Activated T-helper 2 cell treated with anti-CD3 and anti-CD28 coated beads, Interferon-gamma antibody, Interleukin-2, Interleukin-4, amounts not matched to agents 10 μg/mL and 5 μg/mL and 100 μg/mL, durations not matched to agents 14 hours and 24 hours and 36 hours (primary cell): ENCODE measurements at regions not wholly inside any gene's neighbourhood (a gene's known extent, or its start where the extent isn't known, plus 50 kb on each side); places are given as distances from the start of the nearest gene placed in this dataset.
"Not testable (repeated sequence)": the region's sequence is repeated elsewhere in the genome, so short reads cannot be mapped to it uniquely, and the experiment has no call there.

Source experiments
- DNase-seq: peaks from one replicate; pipeline ENCODE4 v3.0.0; 2021; ENCODE audit warnings: low spot score
- H3K27ac Mint-ChIP-seq: one replicate; pipeline ENCODE4 v1.8.0; 2021; ENCODE audit warnings: mixed read lengths
- H3K27me3 Mint-ChIP-seq: one replicate; pipeline ENCODE4 v1.8.0; 2021; ENCODE audit warnings: low read depth, mixed read lengths
- H3K36me3 Mint-ChIP-seq: one replicate; pipeline ENCODE4 v1.8.0; 2021; ENCODE audit warnings: low read depth, mixed read lengths
- H3K4me1 Mint-ChIP-seq: one replicate; pipeline ENCODE4 v1.8.0; 2021; ENCODE audit warnings: low read depth, mixed read lengths
- H3K4me3 Mint-ChIP-seq: one replicate; pipeline ENCODE4 v1.8.0; 2021; ENCODE audit warnings: low read depth, mild to moderate bottlenecking, moderate library complexity, mixed read lengths
- H3K9me3 Mint-ChIP-seq: one replicate; pipeline ENCODE4 v1.8.0; 2021; ENCODE audit warnings: mixed read lengths
- intact Hi-C: fragments of 100-400 bp; cut with micrococcal nuclease; formaldehyde crosslinking; loops from one replicate; pipeline ENCODE4 v1.15.1; 2023

GRCh38 chr14:43316427-43316826, 1190.7 kb downstream of the FSCB start:
- peaks cover 31% of the 10 kb centered on the region for H3K9me3 Mint-ChIP-seq
- H3K4me1 Mint-ChIP-seq = no peaks in the 10 kb centered on the region
- no peak for DNase-seq
- H3K27ac Mint-ChIP-seq = no peak overlapping the region
- H3K27me3 Mint-ChIP-seq = no peaks in the 10 kb centered on the region
- H3K4me3 Mint-ChIP-seq = no peak overlapping the region
- intact Hi-C loops = no loop called here
- no peaks in the 10 kb centered on the region for H3K36me3 Mint-ChIP-seq

GRCh38 chr14:43313719-43314118, 1193.4 kb downstream of the FSCB start:
- H3K27me3 Mint-ChIP-seq = no peaks in the 10 kb centered on the region
- H3K9me3 Mint-ChIP-seq = peaks cover 34% of the 10 kb centered on the region

GRCh38 chr14:43308421-43309110, 1198.5 kb downstream of the FSCB start:
- Mint-ChIP-seq H3K36me3 (no peaks in the 10 kb centered on the region), H3K4me1 (no peaks in the 10 kb centered on the region)
- intact Hi-C loops = no loop called here

More at GRCh38 chr14:43313719-43314118, 1193.4 kb downstream of the FSCB start:
- Mint-ChIP-seq H3K27ac (no peak overlapping the region), H3K36me3 (no peaks in the 10 kb centered on the region), H3K4me1 (no peaks in the 10 kb centered on the region), H3K4me3 (no peak overlapping the region)
- intact Hi-C loops = no loop called here
- DNase-seq = no peak

GRCh38 chr14:43307836-43308235, 1199.2 kb downstream of the FSCB start:
- no peak overlapping the region for H3K27ac Mint-ChIP-seq
- DNase-seq = no peak
- H3K36me3 Mint-ChIP-seq = no peaks in the 10 kb centered on the region
- no peaks in the 10 kb centered on the region for H3K27me3 Mint-ChIP-seq
- intact Hi-C loops = no loop called here
- no peak overlapping the region for H3K4me3 Mint-ChIP-seq
- H3K4me1 Mint-ChIP-seq = no peaks in the 10 kb centered on the region
- peaks cover 42% of the 10 kb centered on the region for H3K9me3 Mint-ChIP-seq

More at GRCh38 chr14:43308421-43309110, 1198.5 kb downstream of the FSCB start:
- Mint-ChIP-seq H3K27ac (no peak overlapping the region), H3K4me3 (no peak overlapping the region), H3K9me3 (peaks cover 43% of the 10 kb centered on the region), H3K27me3 (no peaks in the 10 kb centered on the region)
- DNase-seq = no peak

- Mint-ChIP-seq H3K27ac (no peak overlapping the region), H3K27me3 (no peaks in the 10 kb centered on the region), H3K36me3 (no peaks in the 10 kb centered on the region), H3K4me3 (no peak overlapping the region), H3K9me3 (peaks cover 30% of the 10 kb centered on the region), H3K4me1 (no peaks in the 10 kb centered on the region)
- intact Hi-C loops = no loop called here
- DNase-seq = no peak
These were observed 1201.0 kb downstream of the FSCB start for GRCh38 chr14:43306053-43306452.

- no peak for DNase-seq
- Mint-ChIP-seq H3K4me3 (no peak overlapping the region), H3K27ac (no peak overlapping the region), H3K4me1 (no peaks in the 10 kb centered on the region), H3K9me3 (peaks cover 30% of the 10 kb centered on the region), H3K27me3 (no peaks in the 10 kb centered on the region), H3K36me3 (no peaks in the 10 kb centered on the region)
- intact Hi-C loops = no loop called here
These were observed 1209.3 kb downstream of the FSCB start for GRCh38 chr14:43297794-43298193.

GRCh38 chr14:43296061-43296460, 1211.0 kb downstream of the FSCB start:
- not testable (repeated sequence) for H3K36me3 Mint-ChIP-seq

GRCh38 chr14:43285575-43285974, 1221.5 kb downstream of the FSCB start:
- H3K27ac Mint-ChIP-seq = no peak overlapping the region
- DNase-seq = no peak
- peaks cover 49% of the 10 kb centered on the region for H3K9me3 Mint-ChIP-seq
- intact Hi-C loops = no loop called here
- no peaks in the 10 kb centered on the region for H3K4me1 Mint-ChIP-seq
- H3K27me3 Mint-ChIP-seq = no peaks in the 10 kb centered on the region
- no peaks in the 10 kb centered on the region for H3K36me3 Mint-ChIP-seq
- H3K4me3 Mint-ChIP-seq = no peak overlapping the region

More at GRCh38 chr14:43296061-43296460, 1211.0 kb downstream of the FSCB start:
- H3K27ac Mint-ChIP-seq, DNase-seq, H3K4me1 Mint-ChIP-seq, H3K27me3 Mint-ChIP-seq, H3K4me3 Mint-ChIP-seq, intact Hi-C loops: not testable (repeated sequence)
- H3K9me3 Mint-ChIP-seq = peaks cover 32% of the 10 kb centered on the region

- Mint-ChIP-seq H3K27me3 (no peaks in the 10 kb centered on the region), H3K36me3 (no peaks in the 10 kb centered on the region), H3K4me1 (no peaks in the 10 kb centered on the region), H3K4me3 (no peak overlapping the region), H3K27ac (no peak overlapping the region), H3K9me3 (peaks cover 28% of the 10 kb centered on the region)
- intact Hi-C loops = no loop called here
- DNase-seq = no peak
These were observed 1247.0 kb downstream of the FSCB start for GRCh38 chr14:43260056-43260455.

- H3K9me3 Mint-ChIP-seq = peaks cover 27% of the 10 kb centered on the region
- no peaks in the 10 kb centered on the region for H3K27me3 Mint-ChIP-seq
- intact Hi-C loops = no loop called here
These were observed 1248.7 kb downstream of the FSCB start for GRCh38 chr14:43258396-43258795.

GRCh38 chr14:43256996-43257395, 1250.1 kb downstream of the FSCB start:
- H3K4me3 Mint-ChIP-seq, H3K4me1 Mint-ChIP-seq, H3K27ac Mint-ChIP-seq, H3K27me3 Mint-ChIP-seq, intact Hi-C loops, H3K36me3 Mint-ChIP-seq, DNase-seq: not testable (repeated sequence)
- peaks cover 28% of the 10 kb centered on the region for H3K9me3 Mint-ChIP-seq

More at GRCh38 chr14:43258396-43258795, 1248.7 kb downstream of the FSCB start:
- no peaks in the 10 kb centered on the region for H3K4me1 Mint-ChIP-seq
- no peak overlapping the region for H3K4me3 Mint-ChIP-seq
- no peak overlapping the region for H3K27ac Mint-ChIP-seq
- no peaks in the 10 kb centered on the region for H3K36me3 Mint-ChIP-seq
- no peak for DNase-seq

GRCh38 chr14:43252866-43253265, 1254.2 kb downstream of the FSCB start:
- H3K4me1 Mint-ChIP-seq = no peaks in the 10 kb centered on the region
- H3K9me3 Mint-ChIP-seq = peaks cover 27% of the 10 kb centered on the region
- no peak for DNase-seq
- H3K27me3 Mint-ChIP-seq = no peaks in the 10 kb centered on the region
- intact Hi-C loops = no loop called here
- H3K27ac Mint-ChIP-seq = no peak overlapping the region
- no peaks in the 10 kb centered on the region for H3K36me3 Mint-ChIP-seq
- H3K4me3 Mint-ChIP-seq = no peak overlapping the region

- intact Hi-C loops = no loop called here
- Mint-ChIP-seq H3K36me3 (no peaks in the 10 kb centered on the region), H3K27me3 (no peaks in the 10 kb centered on the region), H3K4me1 (no peaks in the 10 kb centered on the region), H3K4me3 (no peak overlapping the region), H3K27ac (no peak overlapping the region), H3K9me3 (peaks cover 39% of the 10 kb centered on the region)
- no peak for DNase-seq
These were observed 1257.5 kb downstream of the FSCB start for GRCh38 chr14:43249591-43249990.
